ENCODE measurements at regions not wholly inside any gene's neighbourhood (a gene's known extent, or its start where the extent isn't known, plus 50 kb on each side); places are given as distances from the start of the nearest gene placed in this dataset.

GRCh38 chr16:52707676-52708337 is 160.9 kb upstream of the TOX3 start:
- Mint-ChIP-seq H3K27me3 (ENCODE audit: low read depth) (no peaks in the 10 kb centered on the region; the same call in 1 of the 2 replicates), H3K9me3 (peaks cover 25% of the 10 kb centered on the region), H3K4me1 (peaks cover 10% of the 10 kb centered on the region), H3K27ac (no peak overlapping the region), H3K4me3 (no peak overlapping the region), H3K36me3 (no peaks in the 10 kb centered on the region)
- ChIA-PET POLR2A (no interaction called here), CTCF (interaction anchor here (0.6 kb wide), 1 partner anchor 126 kb away, joined by 3 read pairs; no protein-coding TSS in a partner anchor)
- no peak for ATAC-seq
- TF ChIP-seq FOXP4 (CRISPR knock-in tag; IDR thresholded peaks at IDR 0.05) (no peak), USF1 (CRISPR knock-in tag; IDR thresholded peaks at IDR 0.05) (no peak), NR3C1 (CRISPR knock-in tag; conservative IDR thresholded peaks at IDR 0.05; ENCODE audit: low read depth) (no peak), NR1H2 (CRISPR knock-in tag; IDR thresholded peaks at IDR 0.05) (no peak), NR2C2 (CRISPR knock-in tag; IDR thresholded peaks at IDR 0.05) (no peak), FOXK1 (CRISPR knock-in tag; IDR thresholded peaks at IDR 0.05) (no peak), OVOL2 (CRISPR knock-in tag; IDR thresholded peaks at IDR 0.05; ENCODE audit: borderline replicate concordance) (no peak), ZNF423 (CRISPR knock-in tag; IDR thresholded peaks at IDR 0.05) (no peak), ATF6 (CRISPR knock-in tag; IDR thresholded peaks at IDR 0.05) (no peak), CDX4 (CRISPR knock-in tag; IDR thresholded peaks at IDR 0.05; ENCODE audit: borderline replicate concordance) (no peak), ZNF232 (CRISPR knock-in tag; IDR thresholded peaks at IDR 0.05) (no peak), AFF4 (CRISPR knock-in tag; IDR thresholded peaks at IDR 0.05; ENCODE audit: borderline replicate concordance) (no peak), ATF1 (CRISPR knock-in tag; IDR thresholded peaks at IDR 0.05) (no peak), ZNF263 (CRISPR knock-in tag; IDR thresholded peaks at IDR 0.05; ENCODE audit: low read depth) (no peak), TEAD4 (CRISPR knock-in tag; IDR thresholded peaks at IDR 0.05) (no peak), ZNF317 (CRISPR knock-in tag; IDR thresholded peaks at IDR 0.05; ENCODE audit: borderline replicate concordance, low read depth) (no peak), FOXP1 (CRISPR knock-in tag; IDR thresholded peaks at IDR 0.05; ENCODE audit: borderline replicate concordance) (no peak)
- no peak for DNase-seq (ENCODE audit: low spot score)

All from WTC11 (cell line).